IMR-90 (cell line): ENCODE measurements at regions not wholly inside any gene's neighbourhood (a gene's known extent, or its start where the extent isn't known, plus 50 kb on each side); places are given as distances from the start of the nearest gene placed in this dataset.
A peak's percentile ranks its signal among the peaks of the same experiment; 100 is the strongest.

Experiments used
- ATAC-seq: fragments of 200-7000 bp; cut with Tn5 transposase; 2 replicates; pipeline ENCODE4 v1.9.1; 2020; ENCODE audit warnings: low read depth, mild to moderate bottlenecking, moderate library complexity
- BruUV-seq: library from RNA; stranded (reverse); fragments of 400-500 nt; replicated peaks from 2 replicates; lab custom pipeline; 2021; lab: Mats Ljungman, UMichigan
- CTCF ChIA-PET: fragments of 300-600 bp; formaldehyde crosslinking; extraction: SDS; loops from one replicate; lab custom pipeline; 2021; ENCODE audit warnings: antibody characterized with exemption; lab: Yijun Ruan, JAX
- POLR2A ChIA-PET: fragments of 300-600 bp; sonication (Branson Sonifier 250); formaldehyde crosslinking; loops from one replicate; lab custom pipeline; 2022; ENCODE audit warnings: antibody characterized with exemption; ENCODE audit not compliant: unreplicated experiment; lab: Charles Lee
- DNase-seq: peaks from one replicate; pipeline ENCODE4 v3.0.0; 2013
- H2AFZ ChIP-seq: replicated peaks from 2 replicates; pipeline ENCODE3; 2013; ENCODE audit warnings: low read length, mild to moderate bottlenecking; ENCODE audit not compliant: poor library complexity
- H2AK5ac ChIP-seq: 2 replicates; pipeline ENCODE4 v1.6.1; 2013; ENCODE audit warnings: low read depth, low read length, inconsistent platforms
- H2AK9ac ChIP-seq: replicated peaks from 2 replicates; pipeline ENCODE3; 2013; ENCODE audit warnings: mild to moderate bottlenecking, low read depth, low read length, moderate library complexity; ENCODE audit not compliant: poor library complexity
- H2BK120ac ChIP-seq: 2 replicates; pipeline ENCODE4 v1.6.1; 2013; ENCODE audit warnings: low read depth, low read length, inconsistent platforms
- H2BK15ac ChIP-seq: 3 replicates; pipeline ENCODE4 v1.6.1; 2013; ENCODE audit warnings: low read depth, low read length, inconsistent platforms
- H2BK20ac ChIP-seq: 2 replicates; pipeline ENCODE4 v1.6.1; 2013; ENCODE audit warnings: low read depth, mild to moderate bottlenecking, inconsistent platforms, low read length, moderate library complexity
- H2BK5ac ChIP-seq: 2 replicates; pipeline ENCODE4 v1.6.1; 2013; ENCODE audit warnings: mild to moderate bottlenecking, low read depth, low read length, inconsistent platforms; ENCODE audit not compliant: poor library complexity, severe bottlenecking
- H3K14ac ChIP-seq: replicated peaks from 2 replicates; pipeline ENCODE4 v1.6.1; 2013; ENCODE audit warnings: low read depth, low read length, inconsistent platforms
- H3K18ac ChIP-seq: 2 replicates; pipeline ENCODE4 v1.6.1; 2013; ENCODE audit warnings: low read depth, low read length, control low read depth
- H3K23ac ChIP-seq: 2 replicates; pipeline ENCODE4 v1.6.1; 2013; ENCODE audit warnings: low read depth, low read length, inconsistent platforms
- H3K27ac ChIP-seq: 2 replicates; pipeline ENCODE4 v1.5.1; 2013; ENCODE audit warnings: mild to moderate bottlenecking, control low read depth, low read length; ENCODE audit not compliant: insufficient read depth
- H3K27me3 ChIP-seq: 2 replicates; pipeline ENCODE4 v1.6.1; 2013; ENCODE audit warnings: low read length; ENCODE audit not compliant: control insufficient read depth, insufficient read depth
- H3K36me3 ChIP-seq: 2 replicates; pipeline ENCODE4 v1.6.1; 2013; ENCODE audit warnings: low read length, mixed read lengths; ENCODE audit not compliant: control insufficient read depth, insufficient read depth
- H3K4ac ChIP-seq: 2 replicates; pipeline ENCODE4 v1.6.1; 2013; ENCODE audit warnings: low read depth, low read length, inconsistent platforms
- H3K4me1 ChIP-seq: 2 replicates; pipeline ENCODE4 v1.6.1; 2013; ENCODE audit warnings: low read length, mixed read lengths; ENCODE audit not compliant: control insufficient read depth, insufficient read depth
- H3K4me2 ChIP-seq: 2 replicates; pipeline ENCODE4 v1.6.1; 2013; ENCODE audit warnings: low read depth, mild to moderate bottlenecking, control low read depth, low read length, moderate library complexity
- H3K4me3 ChIP-seq: 2 replicates; pipeline ENCODE4 v1.5.1; 2013; ENCODE audit warnings: low read depth, mild to moderate bottlenecking, control low read depth, low read length, moderate library complexity; ENCODE audit not compliant: insufficient read depth
- H3K56ac ChIP-seq: 2 replicates; pipeline ENCODE4 v1.6.1; 2013; ENCODE audit warnings: low read length, inconsistent platforms; ENCODE audit not compliant: insufficient read depth; ENCODE audit errors: extremely low read depth
- H3K79me1 ChIP-seq, 2 experiments: 2 replicates each; pipeline ENCODE4 v1.6.1; 2013; ENCODE audit warnings: low read length in 2 of 2, inconsistent platforms in 1 of 2, low read depth in 1 of 2
- H3K9ac ChIP-seq: 2 replicates; pipeline ENCODE4 v1.6.1; 2013; ENCODE audit warnings: low read depth, low read length, control low read depth
- H3K9me1 ChIP-seq: 2 replicates; pipeline ENCODE4 v1.6.1; 2013; ENCODE audit warnings: low read length, inconsistent platforms; ENCODE audit not compliant: insufficient read depth
- H3K9me3 ChIP-seq: 2 replicates; pipeline ENCODE4 v1.6.1; 2013; ENCODE audit warnings: low read length; ENCODE audit not compliant: control insufficient read depth, insufficient read depth
- H4K20me1 ChIP-seq: 2 replicates; pipeline ENCODE4 v1.6.1; 2013; ENCODE audit warnings: low read length, inconsistent platforms; ENCODE audit not compliant: insufficient read depth
- H4K5ac ChIP-seq: 2 replicates; pipeline ENCODE4 v1.6.1; 2013; ENCODE audit warnings: mild to moderate bottlenecking, low read depth, low read length, control low read depth
- H4K8ac ChIP-seq, 2 experiments: 2 replicates each; pipeline ENCODE4 v1.6.1; 2013; ENCODE audit warnings: low read depth in 2 of 2, low read length in 2 of 2, control low read depth in 1 of 2, inconsistent platforms in 1 of 2
- H4K91ac ChIP-seq: 2 replicates; pipeline ENCODE4 v1.6.1; 2013; ENCODE audit warnings: low read depth, low read length, inconsistent platforms; ENCODE audit not compliant: insufficient read depth
- CHD1 ChIP-seq: IDR thresholded peaks from 2 replicates; pipeline ENCODE4 v1.6.1; 2012; ENCODE audit warnings: low read depth, low read length, improper control_type of control experiment
- FOS ChIP-seq: fragments of 150-350 bp; IDR thresholded peaks from 2 replicates; pipeline ENCODE4 v1.6.1; 2016; ENCODE audit warnings: low read depth, low read length
- NFE2L2 ChIP-seq: fragments of 150-350 bp; IDR thresholded peaks from 2 replicates; pipeline ENCODE4 v1.6.1; 2016; ENCODE audit warnings: low read depth, mild to moderate bottlenecking, low read length
- RAD21 ChIP-seq: IDR thresholded peaks from 2 replicates; pipeline ENCODE4 v1.6.1; 2012; ENCODE audit warnings: low read length, improper control_type of control experiment
- RCOR1 ChIP-seq: IDR thresholded peaks from 2 replicates; pipeline ENCODE4 v1.6.1; 2012; ENCODE audit warnings: mild to moderate bottlenecking, low read length, improper control_type of control experiment; ENCODE audit not compliant: insufficient replicate concordance
- WGBS, 2 experiments: methylation state at CpG; one replicate each; pipeline versions ENCODE4 v1.1.5 to v1.1.7; 2013; ENCODE audit warnings: missing lambda C conversion rate in 2 of 2; ENCODE audit not compliant: insufficient read length in 1 of 2; ENCODE audit errors: extremely low coverage in 2 of 2; 5-methylcytosine and 5-hydroxymethylcytosine counted together
- dilution Hi-C: fragments of 300-500 bp; cut with HindIII; formaldehyde crosslinking; loops from one replicate; pipeline ENCODE4 v1.14.3; 2018; ENCODE audit warnings: low sequenced_read_pairs; ENCODE audit not compliant: unreplicated experiment
- in situ Hi-C: fragments of 300-500 bp; cut with MboI; formaldehyde crosslinking; loops from 3 replicates; pipeline ENCODE4 v1.14.3; 2019; ENCODE audit warnings: low sequenced_read_pairs, inconsistent platforms, mixed read lengths
- intact Hi-C: fragments of 100-400 bp; cut with micrococcal nuclease; formaldehyde crosslinking; loops from 2 replicates; pipeline ENCODE4 v1.10.0; 2022

DNA sequence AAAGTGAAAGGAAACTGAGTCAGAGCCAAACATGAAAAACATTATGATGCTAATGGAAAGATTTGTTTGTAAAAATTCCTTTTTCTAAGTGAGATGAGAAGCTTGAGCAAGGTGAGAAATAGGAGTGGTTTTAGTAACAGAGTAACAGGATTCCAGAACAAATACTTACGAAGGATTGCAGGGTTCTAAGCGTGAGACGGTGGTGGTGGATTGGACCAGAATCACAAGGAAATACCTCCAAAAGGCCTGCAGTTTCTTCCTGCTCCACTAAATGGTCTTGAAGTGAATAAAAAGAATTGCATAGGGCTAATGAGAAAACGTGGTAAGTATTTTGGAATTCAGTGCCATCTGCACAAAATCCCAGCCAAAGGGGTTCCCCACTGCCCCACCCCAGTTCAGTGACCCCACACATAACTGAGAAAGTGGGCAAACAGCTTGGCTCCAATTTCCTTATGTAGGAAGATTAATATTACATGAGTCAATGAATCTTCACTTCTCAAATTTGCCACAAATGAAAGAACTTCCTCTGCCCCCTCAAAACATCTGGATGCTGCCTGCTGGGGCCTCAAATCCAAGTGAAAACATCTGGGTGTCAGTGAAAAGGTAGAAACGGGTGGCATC, 283.8 kb upstream of the NR2F2 start:
- no TSS peak for BruUV-seq
- Histone ChIP-seq H2BK5ac (peak overlapping the region; percentile 55), H2BK120ac (peak overlapping the region; percentile 72), H3K4me3 (no peak overlapping the region; the same call in 1 of the 2 replicates), H3K79me1 (no peaks in the 10 kb centered on the region), H2AFZ (peak overlapping the region; percentile 66), H2AK5ac (no peak overlapping the region; the same call in 1 of the 2 replicates), H4K91ac (0 out of 2 replicates have a peak overlapping the region, but pooled peaks have one; percentile 13), H4K20me1 (no peaks in the 10 kb centered on the region), H3K14ac (peak overlapping the region; percentile 76), H3K9ac (peak overlapping the region; percentile 12; the same call in 1 of the 2 replicates), H3K56ac (0 out of 2 replicates have a peak overlapping the region, but pooled peaks have one; percentile 30), H2AK9ac (no peak overlapping the region), H2BK20ac (peak overlapping the region; percentile 64), H3K9me1 (no peaks in the 10 kb centered on the region), H2BK15ac (no peak overlapping the region), H3K4me1 (peaks cover 3% of the 10 kb centered on the region), H3K4ac (peak overlapping the region; percentile 28; the same call in 1 of the 2 replicates), H3K27ac (no peak overlapping the region; the same call in 1 of the 2 replicates), H3K23ac (0 out of 2 replicates have a peak overlapping the region, but pooled peaks have one; percentile 12), H3K36me3 (no peaks in the 10 kb centered on the region), H3K18ac (peak overlapping the region; percentile 49), H4K5ac (peak overlapping the region; percentile 35), H3K9me3 (no peaks in the 10 kb centered on the region), H3K4me2 (peak overlapping the region; percentile 74), H3K27me3 (no peaks in the 10 kb centered on the region), H4K8ac (peak overlapping the region in 1 of 2 experiments; percentile 50; a peak in 3 of 4 replicates)
- in situ Hi-C loops, result no loop called here
- ATAC-seq (peak; percentile 5; the same call in 1 of the 2 replicates), DNase-seq (no peak)
- ChIA-PET CTCF (interaction anchor here (1.3 to 1.4 kb wide), 2 partner anchors 11 to 280 kb away, joined by 3 to 4 read pairs; no protein-coding TSS in a partner anchor), POLR2A (no interaction called here)
- WGBS, 2 experiments, result no CpG with 5 or more reads among the region's 5 CpGs
- TF ChIP-seq CHD1 (no peak), RCOR1 (no peak), FOS (no peak), NFE2L2 (no peak), RAD21 (no peak)
- intact Hi-C loops, result loop anchor here (2.0 to 10.0 kb wide), 2 partner anchors 280 to 792 kb away; no protein-coding TSS in a partner anchor
- dilution Hi-C loops, result no loop called here
